ENCODE measurements at regions not wholly inside any gene's neighbourhood (a gene's known extent, or its start where the extent isn't known, plus 50 kb on each side); places are given as distances from the start of the nearest gene placed in this dataset.

DNA sequence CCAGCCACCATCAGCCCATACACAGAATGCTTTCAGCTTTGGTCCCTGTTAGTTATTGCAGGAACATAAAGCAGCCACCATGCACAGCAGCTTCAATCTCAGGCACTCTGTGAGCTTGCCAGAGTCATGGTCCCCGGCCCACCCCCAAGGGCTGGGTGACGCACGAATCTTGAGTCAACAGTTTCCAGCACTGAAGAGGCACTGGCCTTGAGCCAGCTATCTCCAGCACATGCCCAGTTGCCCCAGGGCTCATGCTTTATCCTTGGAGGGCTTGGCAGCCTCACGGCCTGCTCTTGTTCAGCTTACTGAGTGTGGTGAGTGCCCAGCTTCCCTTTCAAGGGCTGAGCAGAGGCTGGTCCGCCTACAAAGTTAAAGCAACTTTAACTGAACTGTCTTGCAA lies 200.7 kb upstream of the RAB4A start:
- TF ChIP-seq, protein P1, sequence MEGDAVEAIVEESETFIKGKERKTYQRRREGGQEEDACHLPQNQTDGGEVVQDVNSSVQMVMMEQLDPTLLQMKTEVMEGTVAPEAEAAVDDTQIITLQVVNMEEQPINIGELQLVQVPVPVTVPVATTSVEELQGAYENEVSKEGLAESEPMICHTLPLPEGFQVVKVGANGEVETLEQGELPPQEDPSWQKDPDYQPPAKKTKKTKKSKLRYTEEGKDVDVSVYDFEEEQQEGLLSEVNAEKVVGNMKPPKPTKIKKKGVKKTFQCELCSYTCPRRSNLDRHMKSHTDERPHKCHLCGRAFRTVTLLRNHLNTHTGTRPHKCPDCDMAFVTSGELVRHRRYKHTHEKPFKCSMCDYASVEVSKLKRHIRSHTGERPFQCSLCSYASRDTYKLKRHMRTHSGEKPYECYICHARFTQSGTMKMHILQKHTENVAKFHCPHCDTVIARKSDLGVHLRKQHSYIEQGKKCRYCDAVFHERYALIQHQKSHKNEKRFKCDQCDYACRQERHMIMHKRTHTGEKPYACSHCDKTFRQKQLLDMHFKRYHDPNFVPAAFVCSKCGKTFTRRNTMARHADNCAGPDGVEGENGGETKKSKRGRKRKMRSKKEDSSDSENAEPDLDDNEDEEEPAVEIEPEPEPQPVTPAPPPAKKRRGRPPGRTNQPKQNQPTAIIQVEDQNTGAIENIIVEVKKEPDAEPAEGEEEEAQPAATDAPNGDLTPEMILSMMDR (IDR thresholded peaks at IDR 0.05) = no peak
- peak; percentile 81 for TF ChIP-seq EP300 (IDR thresholded peaks at IDR 0.05; ENCODE audit: low read depth)
- no peak for TF ChIP-seq POLR2A (IDR thresholded peaks at IDR 0.05)
- peak in 2 of 3 donors; percentile 24 to 53 for TF ChIP-seq POLR2AphosphoS5 (IDR thresholded peaks at IDR 0.05)
